ENCODE measurements at regions not wholly inside any gene's neighbourhood (a gene's known extent, or its start where the extent isn't known, plus 50 kb on each side); places are given as distances from the start of the nearest gene placed in this dataset.

GRCh38 chr20:50425076-50425475 is 85.1 kb upstream of the PTPN1 start:
- no peak overlapping the region for H3K4ac ChIP-seq (ENCODE audit: low read depth, low read length)
- H3K27ac ChIP-seq (ENCODE audit: low read depth, low read length), result no peak overlapping the region
- H3K4me3 ChIP-seq (ENCODE audit: low read depth, low read length), result no peak overlapping the region
- no peak for DNase-seq
- no peak overlapping the region for H4K91ac ChIP-seq (ENCODE audit: low read depth, low read length)
- H3K36me3 ChIP-seq (ENCODE audit: control insufficient read depth in 1 of 2, insufficient read depth in 2 of 2, low read length in 2 of 2), result no peaks in the 10 kb centered on the region
- no peak overlapping the region for H2BK5ac ChIP-seq (ENCODE audit: low read depth, low read length, poor library complexity)
- no peak overlapping the region for H2AK5ac ChIP-seq (ENCODE audit: low read length)
- H3K23ac ChIP-seq (ENCODE audit: low read length), result no peak overlapping the region
- no peak overlapping the region for H2BK12ac ChIP-seq (ENCODE audit: low read length)
- H3K4me1 ChIP-seq (ENCODE audit: control insufficient read depth in 1 of 2, insufficient read depth in 2 of 2, low read length in 2 of 2), result peaks cover 11 to 15% of the 10 kb centered on the region in 2 experiments
- H4K8ac ChIP-seq (ENCODE audit: low read depth, low read length), result no peak overlapping the region
- no peaks in the 10 kb centered on the region for H3K79me2 ChIP-seq (ENCODE audit: control insufficient read depth, insufficient read depth, low read length, poor library complexity)
- no peak overlapping the region for H3K9ac ChIP-seq (ENCODE audit: low read length)
- no peak overlapping the region for H3K14ac ChIP-seq (ENCODE audit: low read length)
- H3K4me2 ChIP-seq (ENCODE audit: low read length), result no peak overlapping the region
- H4K12ac ChIP-seq (ENCODE audit: low read depth, low read length), result no peak overlapping the region
- H3K27me3 ChIP-seq (ENCODE audit: insufficient read depth, low read length), result no peaks in the 10 kb centered on the region
- no peaks in the 10 kb centered on the region for H3K9me3 ChIP-seq (ENCODE audit: insufficient read depth, low read depth, low read length)
- H2AFZ ChIP-seq (ENCODE audit: insufficient read depth, low read length, poor library complexity), result no peak overlapping the region
- no peak overlapping the region for H2BK120ac ChIP-seq (ENCODE audit: insufficient read depth, low read length, poor library complexity)
- peaks cover 8% of the 10 kb centered on the region for H3K79me1 ChIP-seq (ENCODE audit: low read length)
- no peak overlapping the region for H3K18ac ChIP-seq (ENCODE audit: low read length)
- WGBS (ENCODE audit: extremely low coverage, insufficient coverage, insufficient read length), result no CpG with 5 or more reads among the region's 3 CpGs

DNA sequence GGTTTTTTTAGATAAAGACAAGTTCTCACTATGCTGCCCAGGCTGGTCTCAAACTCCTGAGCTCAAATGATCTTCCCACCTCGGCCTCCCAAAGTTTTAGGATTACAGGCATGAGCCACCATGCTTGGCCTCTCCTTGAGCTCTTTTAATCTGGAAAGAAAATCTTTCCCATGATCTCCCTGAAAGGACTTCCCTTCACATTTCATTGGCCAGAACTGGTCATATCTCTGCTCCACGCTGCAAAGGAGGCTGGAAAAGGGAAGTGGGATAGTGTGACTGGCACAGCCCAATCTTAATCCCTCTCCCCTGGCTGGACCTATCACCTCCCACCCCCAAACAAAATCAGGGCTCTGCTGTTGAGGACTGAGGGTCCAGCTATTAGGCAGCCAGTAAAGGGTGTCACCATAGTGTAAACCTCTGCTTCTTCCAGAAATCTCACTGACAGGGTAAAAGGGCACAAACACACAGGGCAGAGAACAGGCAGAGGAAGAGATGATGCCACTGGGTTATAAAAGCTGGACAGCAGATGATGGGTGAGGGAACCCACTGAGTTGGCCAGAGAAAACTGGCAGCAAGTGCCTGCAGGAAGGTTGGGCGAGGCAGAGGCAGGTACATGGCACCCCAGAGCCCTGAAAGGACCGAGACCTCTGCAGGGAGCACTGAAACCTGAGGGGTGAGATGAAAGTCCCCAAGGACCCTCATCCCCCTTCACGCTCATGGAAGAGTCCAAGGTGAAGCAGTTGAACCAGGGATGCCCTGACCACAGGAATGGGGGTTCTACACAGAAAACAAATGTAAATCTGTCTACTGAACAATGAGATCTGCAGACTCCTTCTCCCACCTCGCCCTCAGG is 83.1 kb upstream of the PTPN1 start:
- H4K8ac ChIP-seq (ENCODE audit: low read depth, low read length), result no peak overlapping the region
- WGBS (ENCODE audit: extremely low coverage, insufficient coverage, insufficient read length), result no CpG with 5 or more reads among the region's 6 CpGs
- no peak overlapping the region for H3K4me3 ChIP-seq (ENCODE audit: low read depth, low read length)
- H2BK120ac ChIP-seq (ENCODE audit: insufficient read depth, low read length, poor library complexity), result no peak overlapping the region
- H2AFZ ChIP-seq (ENCODE audit: insufficient read depth, low read length, poor library complexity), result no peak overlapping the region
- peaks cover 8% of the 10 kb centered on the region for H3K79me1 ChIP-seq (ENCODE audit: low read length)
- no peak overlapping the region for H3K14ac ChIP-seq (ENCODE audit: low read length)
- H3K9me3 ChIP-seq (ENCODE audit: insufficient read depth, low read depth, low read length), result no peaks in the 10 kb centered on the region
- no peak overlapping the region for H4K91ac ChIP-seq (ENCODE audit: low read depth, low read length)
- H3K79me2 ChIP-seq (ENCODE audit: control insufficient read depth, insufficient read depth, low read length, poor library complexity), result no peaks in the 10 kb centered on the region
- no peak overlapping the region for H3K9ac ChIP-seq (ENCODE audit: low read length)
- no peak overlapping the region for H2BK12ac ChIP-seq (ENCODE audit: low read length)
- H3K36me3 ChIP-seq (ENCODE audit: control insufficient read depth in 1 of 2, insufficient read depth in 2 of 2, low read length in 2 of 2), result no peaks in the 10 kb centered on the region
- H2AK5ac ChIP-seq (ENCODE audit: low read length), result no peak overlapping the region
- no peak overlapping the region for H3K4ac ChIP-seq (ENCODE audit: low read depth, low read length)
- H3K4me1 ChIP-seq (ENCODE audit: control insufficient read depth in 1 of 2, insufficient read depth in 2 of 2, low read length in 2 of 2), result peaks cover 11 to 15% of the 10 kb centered on the region in 2 experiments
- H3K18ac ChIP-seq (ENCODE audit: low read length), result no peak overlapping the region
- H2BK5ac ChIP-seq (ENCODE audit: low read depth, low read length, poor library complexity), result no peak overlapping the region
- H4K12ac ChIP-seq (ENCODE audit: low read depth, low read length), result no peak overlapping the region
- H3K27me3 ChIP-seq (ENCODE audit: insufficient read depth, low read length), result no peaks in the 10 kb centered on the region
- no peak overlapping the region for H3K27ac ChIP-seq (ENCODE audit: low read depth, low read length)
- H3K23ac ChIP-seq (ENCODE audit: low read length), result no peak overlapping the region
- DNase-seq, result no peak
- H3K4me2 ChIP-seq (ENCODE audit: low read length), result no peak overlapping the region

DNA sequence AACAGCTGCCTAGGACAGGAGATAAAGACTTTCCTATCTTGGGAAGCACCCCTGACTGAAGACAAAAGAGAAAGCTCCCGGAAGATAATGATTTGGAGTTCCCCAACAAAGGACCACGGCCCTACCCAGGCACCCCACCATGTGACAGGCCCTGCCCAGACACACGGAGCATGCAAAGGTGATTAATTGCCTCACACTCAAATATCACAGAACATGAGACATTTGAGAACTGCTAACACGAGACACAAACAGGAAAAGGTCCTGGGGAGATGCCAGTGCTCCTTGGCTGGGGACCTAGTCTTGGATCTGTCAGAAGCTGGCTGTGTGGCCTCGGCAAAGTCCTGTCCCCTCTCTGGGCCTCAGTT is 82.5 kb upstream of the PTPN1 start:
- H2AK5ac ChIP-seq (ENCODE audit: low read length), result no peak overlapping the region

DNA sequence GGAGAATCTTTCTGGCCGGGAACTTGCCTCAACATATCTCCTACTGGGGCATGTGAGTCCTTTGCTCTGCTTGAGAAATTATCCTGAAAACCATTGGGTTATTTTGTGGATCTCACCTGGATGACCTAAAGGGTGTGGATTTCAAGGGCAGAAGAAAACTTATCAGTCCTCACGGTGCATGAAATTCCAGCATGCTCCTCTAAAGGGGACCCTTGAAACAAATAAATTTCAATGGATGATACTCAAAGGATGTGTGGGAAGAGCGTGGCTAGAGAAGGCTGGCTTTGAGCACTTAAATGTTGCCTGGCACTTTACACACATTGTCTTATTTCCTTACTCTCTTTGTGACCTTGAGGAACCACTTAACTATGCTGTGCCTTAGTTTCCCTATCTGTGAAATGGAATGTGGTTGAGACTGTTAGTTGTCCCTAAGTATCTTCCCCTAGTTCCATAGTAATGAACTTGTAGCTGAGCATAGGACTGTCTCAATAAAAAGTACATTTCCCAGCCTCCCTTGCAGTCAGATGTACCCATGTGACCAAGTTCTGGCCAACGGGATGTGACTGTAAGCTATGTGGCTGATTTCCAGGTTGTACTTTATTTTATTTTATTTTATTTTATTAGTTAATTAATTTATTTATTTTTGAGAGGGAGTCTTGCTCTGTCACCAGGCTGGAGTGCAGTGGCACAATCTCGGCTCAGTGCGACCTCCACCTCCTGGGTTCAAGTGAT is 81.9 kb upstream of the PTPN1 start:
- H3K23ac ChIP-seq (ENCODE audit: low read length), result no peak overlapping the region
- WGBS (ENCODE audit: extremely low coverage, insufficient coverage, insufficient read length), result no CpG with 5 or more reads among the region's 6 CpGs
- H3K18ac ChIP-seq (ENCODE audit: low read length), result no peak overlapping the region
- no peaks in the 10 kb centered on the region for H3K79me2 ChIP-seq (ENCODE audit: control insufficient read depth, insufficient read depth, low read length, poor library complexity)
- H4K8ac ChIP-seq (ENCODE audit: low read depth, low read length), result no peak overlapping the region
- no peak overlapping the region for H3K4me2 ChIP-seq (ENCODE audit: low read length)
- no peak overlapping the region for H2AFZ ChIP-seq (ENCODE audit: insufficient read depth, low read length, poor library complexity)
- no peak overlapping the region for H2AK5ac ChIP-seq (ENCODE audit: low read length)
- no peaks in the 10 kb centered on the region for H3K36me3 ChIP-seq (ENCODE audit: control insufficient read depth in 1 of 2, insufficient read depth in 2 of 2, low read length in 2 of 2)
- peaks cover 7% of the 10 kb centered on the region in 2 experiments for H3K4me1 ChIP-seq (ENCODE audit: control insufficient read depth in 1 of 2, insufficient read depth in 2 of 2, low read length in 2 of 2)
- no peak overlapping the region for H2BK12ac ChIP-seq (ENCODE audit: low read length)
- no peak overlapping the region for H3K27ac ChIP-seq (ENCODE audit: low read depth, low read length)
- no peak overlapping the region for H4K12ac ChIP-seq (ENCODE audit: low read depth, low read length)
- peaks cover 2% of the 10 kb centered on the region for H3K79me1 ChIP-seq (ENCODE audit: low read length)
- H2BK120ac ChIP-seq (ENCODE audit: insufficient read depth, low read length, poor library complexity), result no peak overlapping the region
- H2BK5ac ChIP-seq (ENCODE audit: low read depth, low read length, poor library complexity), result no peak overlapping the region
- no peak overlapping the region for H3K9ac ChIP-seq (ENCODE audit: low read length)
- H4K91ac ChIP-seq (ENCODE audit: low read depth, low read length), result no peak overlapping the region
- no peaks in the 10 kb centered on the region for H3K9me3 ChIP-seq (ENCODE audit: insufficient read depth, low read depth, low read length)
- H3K14ac ChIP-seq (ENCODE audit: low read length), result no peak overlapping the region
- DNase-seq, result no peak
- no peaks in the 10 kb centered on the region for H3K27me3 ChIP-seq (ENCODE audit: insufficient read depth, low read length)
- H3K4ac ChIP-seq (ENCODE audit: low read depth, low read length), result no peak overlapping the region
- no peak overlapping the region for H3K4me3 ChIP-seq (ENCODE audit: low read depth, low read length)

More for the DNA sequence above, 82.5 kb upstream of the PTPN1 start:
- WGBS (ENCODE audit: extremely low coverage, insufficient coverage, insufficient read length), result no CpG with 5 or more reads among the region's 5 CpGs
- H3K18ac ChIP-seq (ENCODE audit: low read length), result no peak overlapping the region
- H3K9ac ChIP-seq (ENCODE audit: low read length), result no peak overlapping the region
- H4K8ac ChIP-seq (ENCODE audit: low read depth, low read length), result no peak overlapping the region
- H3K23ac ChIP-seq (ENCODE audit: low read length), result no peak overlapping the region
- H3K36me3 ChIP-seq (ENCODE audit: control insufficient read depth in 1 of 2, insufficient read depth in 2 of 2, low read length in 2 of 2), result no peaks in the 10 kb centered on the region
- no peaks in the 10 kb centered on the region for H3K79me2 ChIP-seq (ENCODE audit: control insufficient read depth, insufficient read depth, low read length, poor library complexity)
- no peak overlapping the region for H3K4me3 ChIP-seq (ENCODE audit: low read depth, low read length)
- no peak overlapping the region for H3K4me2 ChIP-seq (ENCODE audit: low read length)
- H3K27ac ChIP-seq (ENCODE audit: low read depth, low read length), result no peak overlapping the region
- H3K4ac ChIP-seq (ENCODE audit: low read depth, low read length), result no peak overlapping the region
- no peak overlapping the region for H4K12ac ChIP-seq (ENCODE audit: low read depth, low read length)
- H2BK5ac ChIP-seq (ENCODE audit: low read depth, low read length, poor library complexity), result no peak overlapping the region
- no peaks in the 10 kb centered on the region for H3K27me3 ChIP-seq (ENCODE audit: insufficient read depth, low read length)
- peaks cover 2% of the 10 kb centered on the region for H3K79me1 ChIP-seq (ENCODE audit: low read length)
- H2BK120ac ChIP-seq (ENCODE audit: insufficient read depth, low read length, poor library complexity), result no peak overlapping the region
- no peak overlapping the region for H2BK12ac ChIP-seq (ENCODE audit: low read length)
- H3K14ac ChIP-seq (ENCODE audit: low read length), result no peak overlapping the region
- H2AFZ ChIP-seq (ENCODE audit: insufficient read depth, low read length, poor library complexity), result no peak overlapping the region
- no peak for DNase-seq
- no peak overlapping the region for H4K91ac ChIP-seq (ENCODE audit: low read depth, low read length)
- peaks cover 8 to 11% of the 10 kb centered on the region in 2 experiments for H3K4me1 ChIP-seq (ENCODE audit: control insufficient read depth in 1 of 2, insufficient read depth in 2 of 2, low read length in 2 of 2)
- H3K9me3 ChIP-seq (ENCODE audit: insufficient read depth, low read depth, low read length), result no peaks in the 10 kb centered on the region
